GM12864 (cell line): ENCODE measurements at regions not wholly inside any gene's neighbourhood (a gene's known extent, or its start where the extent isn't known, plus 50 kb on each side); places are given as distances from the start of the nearest gene placed in this dataset.

ENCODE experiments used
- DNase-seq: peaks from one replicate; pipeline ENCODE4 v3.0.0-alpha.2; 2011; ENCODE audit warnings: low read depth
- H3K4me3 ChIP-seq: 2 replicates; pipeline ENCODE4 v1.5.1; 2011; ENCODE audit warnings: mild to moderate bottlenecking, low read depth, low read length, control low read depth
- CTCF ChIP-seq: IDR thresholded peaks from 2 replicates; pipeline ENCODE4 v1.5.1; 2011; ENCODE audit warnings: low read depth, mild to moderate bottlenecking, moderate library complexity, low read length, control low read depth, inconsistent platforms; ENCODE audit errors: missing control alignments

- TF ChIP-seq CTCF = no peak
- no peak overlapping the region for H3K4me3 ChIP-seq
- DNase-seq = no peak
Observed at GRCh38 chr4:167939863-167940616, 152.3 kb upstream of the ANXA10 start.

GRCh38 chr4:167943872-167944505, 148.3 kb upstream of the ANXA10 start:
- TF ChIP-seq CTCF = no peak
- DNase-seq = no peak
- H3K4me3 ChIP-seq = no peak overlapping the region

- no peak overlapping the region for H3K4me3 ChIP-seq
- no peak for TF ChIP-seq CTCF
- DNase-seq = no peak
Observed at GRCh38 chr4:167944721-167945120, 147.6 kb upstream of the ANXA10 start.

GRCh38 chr4:167955006-167955405, 137.3 kb upstream of the ANXA10 start:
- H3K4me3 ChIP-seq = no peak overlapping the region
- DNase-seq = no peak
- no peak for TF ChIP-seq CTCF

GRCh38 chr4:167956676-167957075, 135.7 kb upstream of the ANXA10 start:
- TF ChIP-seq CTCF = no peak
- H3K4me3 ChIP-seq = no peak overlapping the region
- DNase-seq = no peak

- no peak for DNase-seq
- no peak overlapping the region for H3K4me3 ChIP-seq
- TF ChIP-seq CTCF = no peak
Observed at GRCh38 chr4:167964766-167965373, 127.5 kb upstream of the ANXA10 start.
